GM19395 (cell line): ENCODE measurements at regions not wholly inside any gene's neighbourhood (a gene's known extent, or its start where the extent isn't known, plus 50 kb on each side); places are given as distances from the start of the nearest gene placed in this dataset.

ENCODE experiments used
- ATAC-seq: cut with Tn5 transposase; IDR thresholded peaks from one replicate; pipeline ENCODE4 v1.9.1; 2021; ENCODE audit warnings: mild to moderate bottlenecking, moderate library complexity; ENCODE audit not compliant: unreplicated experiment

DNA sequence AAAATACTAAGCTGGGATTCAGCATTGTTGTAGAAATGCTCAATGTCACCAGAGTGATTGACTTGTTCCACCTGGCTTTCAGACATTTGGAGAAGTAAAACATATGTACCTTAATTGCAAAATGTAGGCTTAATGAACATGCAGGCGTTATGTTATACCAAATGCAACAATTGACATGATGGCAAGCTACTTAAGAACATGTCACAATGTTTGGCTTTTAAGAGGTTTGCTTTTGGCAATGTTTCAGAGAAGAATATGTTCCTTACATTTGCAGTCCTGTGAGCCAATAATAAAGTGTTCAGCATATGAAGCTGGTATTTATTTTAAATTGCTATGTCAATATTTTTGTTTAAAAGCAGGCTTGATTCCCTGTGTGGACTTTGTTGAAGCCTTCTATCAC lies 111.7 kb upstream of the NUDT12 start:
- ATAC-seq: no peak

DNA sequence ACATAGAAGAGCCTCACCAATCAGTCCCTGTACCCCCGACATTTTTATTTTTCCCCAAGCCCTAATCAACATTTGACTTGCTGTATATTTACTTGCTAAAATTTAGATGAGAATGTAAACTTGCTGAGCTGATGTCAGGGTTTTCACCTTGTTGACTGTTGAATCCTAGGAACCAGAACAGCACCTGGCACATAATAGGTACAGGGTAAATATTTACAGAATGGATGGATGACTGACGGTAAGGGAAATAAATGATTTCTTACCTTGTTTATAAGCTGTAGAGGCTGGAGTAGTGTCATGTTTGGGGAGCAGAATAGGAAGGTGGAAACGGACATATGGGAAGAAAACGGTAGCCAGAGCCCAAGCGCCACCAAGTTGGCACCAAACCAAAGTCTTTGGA lies 107.0 kb upstream of the NUDT12 start:
- ATAC-seq: no peak

DNA sequence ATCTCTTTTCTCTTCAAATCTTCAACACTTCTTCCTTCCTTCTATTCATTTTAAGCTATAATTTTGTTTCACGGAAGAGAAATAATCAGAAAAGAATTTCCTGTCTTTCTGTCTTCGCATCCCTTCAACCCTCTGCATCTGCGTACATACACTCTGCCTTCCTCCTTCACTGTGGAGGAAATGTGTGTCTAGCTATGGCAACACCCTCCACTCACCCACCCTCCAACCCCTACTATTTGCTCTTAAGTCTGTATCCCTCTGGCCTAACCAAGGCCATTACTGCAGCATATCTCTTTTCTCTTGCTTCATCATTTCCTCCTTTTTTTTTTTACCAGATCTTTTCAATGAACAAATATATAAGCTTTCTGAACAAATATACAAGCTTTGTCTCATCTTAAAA lies 105.7 kb upstream of the NUDT12 start:
- ATAC-seq: no peak

DNA sequence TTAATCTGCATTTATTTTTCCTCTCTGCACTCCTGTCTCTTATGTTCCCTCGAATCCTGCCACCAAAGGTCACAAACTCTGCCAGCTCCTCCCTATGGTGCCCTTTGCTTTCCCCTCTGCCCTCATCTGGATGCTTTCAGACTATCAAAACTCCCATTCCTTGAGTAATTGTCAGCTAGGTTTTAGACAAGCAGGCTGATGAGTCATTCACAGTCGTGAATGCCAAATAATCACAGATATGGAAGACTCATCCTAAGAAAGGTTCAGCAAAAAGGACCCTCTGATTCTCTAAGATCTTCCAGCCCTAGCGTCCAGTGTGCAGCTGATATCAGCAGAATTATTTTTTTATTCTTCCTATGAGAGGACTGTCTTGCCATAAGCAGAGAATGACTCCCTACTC lies 104.5 kb upstream of the NUDT12 start:
- no peak for ATAC-seq

DNA sequence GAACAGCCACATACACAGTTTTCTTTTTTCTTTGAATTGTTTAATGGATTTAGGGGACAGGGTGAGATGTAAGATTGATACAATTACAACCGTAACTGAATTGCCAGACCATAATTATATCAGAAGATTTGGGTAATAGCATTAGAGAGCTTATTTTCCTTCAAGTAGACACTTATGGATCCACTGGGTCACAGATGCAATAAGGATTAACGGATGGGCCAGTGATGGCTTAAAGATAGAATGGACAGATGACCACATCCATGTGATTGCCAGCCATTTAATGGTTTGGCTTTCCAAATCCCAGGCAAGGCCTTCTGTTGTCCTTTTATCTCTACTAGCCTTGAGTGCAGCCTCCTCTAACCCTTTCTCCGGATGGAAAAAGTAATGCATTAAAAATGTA lies 94.7 kb upstream of the NUDT12 start:
- no peak for ATAC-seq

DNA sequence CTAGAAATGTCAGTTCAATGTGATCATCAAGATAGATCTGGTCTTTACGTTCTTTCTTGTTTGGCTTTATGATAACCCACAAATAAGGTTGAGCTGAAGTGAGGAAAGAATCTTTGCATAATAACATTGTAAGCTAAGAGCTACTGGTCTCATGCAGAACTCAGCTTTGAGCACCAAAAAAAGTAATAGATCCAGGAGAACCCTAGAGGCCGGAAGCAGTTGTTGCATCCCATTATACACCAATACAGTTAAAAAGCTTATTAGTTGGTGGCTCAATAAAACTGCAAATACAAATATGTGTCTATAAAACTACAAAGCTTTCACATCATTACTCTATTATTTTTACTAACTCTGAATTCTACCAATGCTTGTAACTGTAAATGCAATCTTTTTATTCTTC lies 85.5 kb upstream of the NUDT12 start:
- ATAC-seq: no peak

DNA sequence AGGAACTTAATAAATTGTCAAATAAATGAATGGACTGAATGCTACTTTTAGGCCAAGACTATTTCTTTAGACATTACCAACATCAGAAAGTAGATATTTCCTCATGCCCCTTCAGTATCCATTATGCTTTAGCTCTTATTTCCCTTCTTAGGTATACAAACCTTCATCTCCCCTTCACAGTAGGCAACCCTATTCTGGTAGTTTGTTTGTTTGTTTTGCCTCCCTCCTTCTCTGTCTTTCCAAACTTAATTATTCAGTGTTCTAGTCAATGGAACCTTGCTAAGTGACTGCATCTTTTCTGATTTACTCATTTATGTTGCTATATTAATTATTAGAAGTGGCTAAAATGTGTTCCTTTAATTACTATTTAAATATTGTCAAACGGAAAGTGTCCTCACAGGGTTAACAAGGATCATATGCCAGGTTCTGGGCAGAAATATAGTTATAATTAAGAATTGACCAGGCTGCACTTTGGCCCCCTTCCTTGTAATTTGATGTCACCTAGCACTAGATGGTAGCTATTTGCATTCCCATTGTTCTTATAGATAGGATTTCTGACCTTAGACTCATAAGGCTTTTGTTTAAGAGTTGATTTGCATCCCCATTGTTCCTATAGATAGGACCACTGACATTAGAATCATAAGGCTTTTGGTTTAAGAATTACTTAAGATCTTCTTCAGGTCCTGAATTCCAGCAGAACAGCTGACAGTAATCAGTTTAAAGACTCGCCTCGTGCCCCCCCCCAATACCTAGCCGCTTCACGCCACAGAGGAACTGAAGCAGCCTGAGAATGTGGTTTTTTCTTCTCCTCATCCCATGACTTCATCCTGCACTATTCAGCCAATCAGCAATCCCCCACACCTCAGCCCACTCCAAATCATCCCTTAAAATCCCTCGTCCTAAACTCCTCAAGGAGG lies 84.4 kb upstream of the NUDT12 start:
- no peak for ATAC-seq

DNA sequence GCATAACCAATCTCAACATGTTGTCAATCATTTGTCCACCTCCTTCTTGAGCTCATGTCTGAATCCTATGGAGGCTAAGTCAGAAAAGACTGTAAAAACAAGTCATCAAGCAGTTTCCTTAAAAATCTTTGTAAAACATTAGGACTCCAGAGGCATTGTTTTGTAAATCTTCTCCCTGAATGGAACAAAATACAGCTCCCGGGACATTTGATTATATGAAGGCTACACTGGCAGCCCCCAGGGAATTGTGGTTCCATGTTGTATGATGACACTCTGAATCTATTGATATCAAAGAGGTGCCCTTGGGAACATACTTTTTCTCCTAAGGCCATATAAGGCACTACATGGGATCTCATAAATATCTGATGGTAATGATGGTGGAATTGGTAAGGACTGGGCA lies 83.2 kb upstream of the NUDT12 start:
- no peak for ATAC-seq

DNA sequence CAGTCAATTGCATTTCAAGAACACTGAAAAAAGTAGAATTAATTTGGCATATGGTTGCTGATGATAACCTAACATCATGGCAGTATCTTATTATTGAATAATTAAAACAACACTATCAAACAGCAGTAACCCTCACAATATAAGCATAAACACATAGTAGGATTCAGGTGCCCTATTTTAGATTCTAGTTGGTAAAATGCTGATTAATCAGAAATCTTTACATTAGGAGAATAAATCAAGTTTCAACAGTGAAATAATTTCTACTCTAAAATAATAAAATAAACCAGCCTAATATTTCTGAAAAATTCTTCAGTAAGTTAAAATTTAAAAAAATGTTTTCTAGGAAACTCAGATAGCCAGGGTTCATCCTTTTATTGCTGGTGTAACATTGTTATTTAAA lies 76.4 kb upstream of the NUDT12 start:
- no peak for ATAC-seq

DNA sequence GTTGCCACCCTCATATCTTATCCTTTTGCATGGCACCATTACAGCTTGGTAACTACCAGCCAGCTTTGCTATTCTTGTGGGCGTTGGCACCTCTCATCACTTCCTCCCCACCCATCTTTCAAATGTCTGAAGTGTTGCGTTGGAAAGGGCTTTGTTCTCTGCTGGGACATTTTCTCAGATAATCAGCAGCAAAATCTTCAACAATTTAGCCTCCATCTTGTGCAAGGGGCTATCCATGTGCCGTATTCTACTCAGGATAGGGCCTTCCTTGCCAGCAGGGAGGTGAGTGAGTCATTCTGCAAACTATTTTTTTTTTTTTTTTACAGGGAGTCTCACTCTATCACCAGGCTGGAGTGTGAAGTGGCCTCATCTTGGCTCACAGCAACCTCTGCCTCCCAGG lies 62.1 kb upstream of the NUDT12 start:
- ATAC-seq: no peak

DNA sequence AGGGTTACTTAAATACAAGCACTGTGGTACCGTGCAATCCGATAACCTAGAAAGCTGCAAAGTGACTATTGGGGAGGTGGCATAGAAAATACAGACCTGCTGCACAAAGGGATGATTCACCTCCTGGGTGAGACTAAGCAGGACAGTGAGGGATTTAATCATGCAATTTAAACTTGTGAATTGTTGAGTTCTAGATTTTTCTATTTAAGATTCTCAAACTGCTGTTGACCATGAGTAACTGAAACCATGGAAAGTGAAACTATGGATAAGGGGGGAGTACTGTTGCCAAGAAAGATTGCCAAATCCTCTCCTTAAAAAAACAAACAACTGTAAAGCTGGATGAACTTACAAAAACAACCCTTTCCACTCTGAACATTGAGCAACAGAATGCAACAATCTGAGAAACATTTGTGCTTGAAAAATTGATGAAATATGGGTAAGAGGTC lies 61.5 kb upstream of the NUDT12 start:
- ATAC-seq: no peak

DNA sequence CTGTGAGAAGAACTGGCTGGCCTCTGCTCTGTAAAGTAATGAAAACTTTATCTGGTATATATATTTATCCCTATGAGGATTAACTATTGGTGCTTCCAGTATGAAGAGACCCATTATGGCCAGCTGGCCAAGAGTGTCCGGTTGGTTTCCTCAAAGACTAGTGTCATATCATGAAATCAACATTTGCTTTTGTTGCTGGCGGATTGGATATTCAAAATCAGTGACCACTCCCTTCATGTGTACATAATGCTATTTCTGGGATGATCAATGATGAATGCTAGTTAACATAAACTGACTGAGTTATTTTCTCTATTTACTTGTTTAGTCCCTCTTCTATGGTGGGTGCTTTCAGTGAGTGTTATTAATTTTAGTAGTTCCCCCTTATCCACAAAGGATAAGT lies 60.8 kb upstream of the NUDT12 start:
- ATAC-seq: no peak

DNA sequence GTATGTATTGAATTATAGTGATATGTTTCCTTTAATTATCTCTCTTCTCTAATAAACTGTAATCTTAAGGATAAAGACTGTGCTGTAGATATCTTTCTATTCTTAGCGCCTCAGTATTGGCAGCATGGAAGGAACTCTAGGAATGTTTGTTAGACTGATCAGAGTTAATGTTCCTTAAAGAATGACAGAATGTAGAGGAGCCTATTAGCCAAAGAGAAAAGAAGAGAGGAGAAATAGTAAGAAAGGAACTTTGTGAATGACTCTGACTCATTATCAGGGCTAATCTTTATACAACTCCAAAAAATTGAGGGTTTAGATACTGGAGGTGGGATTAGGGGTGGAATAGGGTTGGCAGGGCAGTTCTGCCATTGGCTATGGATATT lies 59.0 kb upstream of the NUDT12 start:
- ATAC-seq: no peak

DNA sequence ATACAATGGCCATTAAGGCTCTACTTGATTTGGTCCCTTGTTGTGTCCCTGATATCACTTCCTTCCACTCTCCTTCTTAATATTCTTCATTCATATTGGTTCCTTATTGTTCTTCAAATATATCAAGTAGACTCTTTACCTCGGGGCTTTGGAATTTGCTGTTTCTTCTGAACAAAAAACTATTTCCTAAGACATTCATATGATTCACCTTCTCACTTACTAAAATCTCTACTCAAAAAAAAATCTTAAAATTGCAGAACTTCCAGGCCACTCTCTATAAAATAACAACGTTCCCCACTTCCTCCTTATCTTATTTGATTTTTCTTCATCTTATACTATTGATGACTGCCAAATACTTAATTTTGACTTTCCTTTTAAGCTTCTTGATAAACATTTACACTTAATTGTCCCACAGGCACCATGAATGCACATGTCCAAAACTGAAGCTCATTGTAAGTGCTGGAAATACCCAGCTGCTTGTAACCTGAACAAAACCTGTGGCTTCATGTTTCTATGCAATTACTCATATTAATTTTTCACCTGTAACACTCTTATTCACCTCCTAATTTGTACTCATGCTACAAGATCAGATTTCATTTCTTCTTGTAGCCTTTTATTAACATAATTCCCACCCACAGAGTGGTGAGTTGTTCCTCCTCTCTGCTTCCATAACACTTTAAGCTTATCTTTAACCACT lies 58.4 kb upstream of the NUDT12 start:
- ATAC-seq: no peak

DNA sequence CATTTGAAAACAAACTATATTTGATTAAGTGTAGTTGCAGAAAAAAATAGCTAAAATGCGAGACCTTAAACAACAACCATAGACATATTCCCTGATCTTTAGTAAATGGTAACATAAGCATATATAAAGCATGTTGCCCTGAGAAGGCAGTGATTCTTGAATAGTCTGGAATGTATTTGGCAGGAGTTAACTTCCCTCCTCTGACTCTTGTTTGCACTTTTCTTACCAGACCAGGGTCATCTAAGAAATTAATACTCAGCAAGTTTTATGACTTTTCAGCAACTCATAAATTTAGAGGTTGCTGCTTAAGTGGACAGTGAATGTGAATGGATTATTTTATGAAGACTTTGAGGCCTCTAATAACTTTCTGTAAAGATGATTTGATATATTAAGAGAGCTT lies 55.3 kb upstream of the NUDT12 start:
- no peak for ATAC-seq

DNA sequence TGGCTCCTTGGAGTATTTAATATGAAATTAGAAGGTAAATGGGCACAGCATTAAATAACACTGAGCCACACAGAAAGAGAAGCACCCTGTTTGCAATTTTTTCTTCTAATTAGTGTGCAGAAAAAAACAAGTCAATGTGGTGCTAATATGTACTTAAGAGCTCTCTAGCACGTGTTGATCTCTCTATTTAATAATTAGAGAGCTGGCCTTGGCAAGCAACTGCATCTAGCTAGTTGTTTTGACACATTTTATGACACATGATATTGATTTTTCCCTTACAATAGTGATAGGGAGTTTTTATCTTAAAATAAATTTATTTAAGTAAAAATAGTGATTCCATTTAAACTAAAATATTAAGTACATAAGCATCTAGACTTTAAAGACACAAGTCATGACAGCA lies 54.5 kb upstream of the NUDT12 start:
- ATAC-seq: no peak

DNA sequence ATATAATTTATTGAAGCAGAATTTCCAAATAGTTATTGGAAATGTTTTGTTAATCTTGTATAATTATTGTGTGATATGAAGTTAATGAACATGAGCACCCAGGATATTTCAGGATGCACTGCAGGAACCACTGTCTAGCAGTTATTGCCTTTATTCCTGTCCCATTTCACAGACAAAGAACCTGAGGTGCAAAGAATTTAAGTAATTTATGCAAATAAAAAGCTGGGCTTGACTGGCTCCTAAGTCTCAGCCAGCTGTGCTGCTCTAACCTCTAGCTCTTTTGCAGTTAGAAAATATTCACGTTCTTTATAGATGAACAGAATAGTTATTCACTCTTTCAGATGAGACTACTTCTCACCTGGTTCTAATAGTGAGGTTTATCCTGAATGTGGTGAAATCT lies 50.0 kb upstream of the NUDT12 start:
- no peak for ATAC-seq
